Fibroblast of villous mesenchyme (primary cell): ENCODE measurements at regions not wholly inside any gene's neighbourhood (a gene's known extent, or its start where the extent isn't known, plus 50 kb on each side); places are given as distances from the start of the nearest gene placed in this dataset.

Source experiments
- DNase-seq: peaks from one replicate; pipeline ENCODE4 v3.0.0-alpha.2; 2010; ENCODE audit warnings: low read depth
- H3K4me3 ChIP-seq: 2 replicates; pipeline ENCODE4 v1.5.1; 2011; ENCODE audit warnings: low read depth, mild to moderate bottlenecking, low read length
- TF ChIP-seq, protein P1 (sequence below): IDR thresholded peaks from 2 replicates; pipeline ENCODE4 v1.5.1; 2012; ENCODE audit warnings: low read depth, mild to moderate bottlenecking, low read length; ENCODE audit not compliant: insufficient read depth

DNA sequence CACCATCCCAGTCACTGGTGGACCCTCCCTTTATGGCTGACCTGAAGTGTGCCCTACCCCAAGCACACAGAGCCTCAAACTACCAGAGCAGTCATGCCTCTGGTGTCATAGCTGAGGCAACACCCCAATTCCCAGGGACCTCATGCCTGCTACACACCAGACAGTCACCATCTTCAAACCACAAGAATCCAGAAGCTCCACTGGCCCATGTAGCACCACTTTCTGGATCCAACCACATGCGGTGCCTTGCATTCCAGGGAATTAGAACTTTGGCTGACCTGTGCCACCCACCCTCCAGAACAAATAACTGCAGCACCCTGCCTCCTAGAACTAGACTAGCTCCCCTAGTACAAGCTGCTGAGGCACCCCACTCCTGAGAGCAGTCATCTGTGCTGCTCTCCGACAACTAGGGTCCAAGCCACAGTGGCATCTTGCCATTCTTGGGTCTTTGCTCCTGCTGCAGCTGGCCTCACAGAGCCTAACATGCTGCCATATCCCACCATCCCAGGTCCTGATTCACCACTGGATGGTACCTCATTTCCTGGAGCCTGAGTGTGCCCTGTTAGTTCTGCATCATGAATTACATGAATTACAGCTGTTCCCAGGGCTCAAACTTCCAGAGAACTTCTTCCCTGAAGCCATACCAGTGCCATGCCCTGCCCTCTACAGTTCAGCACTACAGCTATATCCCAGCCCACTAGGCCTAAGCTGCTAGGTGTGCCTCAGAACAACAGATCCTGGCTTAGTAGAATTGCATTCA lies 243.8 kb upstream of the CHST9 start:
- DNase-seq, result no peak
- H3K4me3 ChIP-seq, result no peak overlapping the region
- TF ChIP-seq, protein P1, sequence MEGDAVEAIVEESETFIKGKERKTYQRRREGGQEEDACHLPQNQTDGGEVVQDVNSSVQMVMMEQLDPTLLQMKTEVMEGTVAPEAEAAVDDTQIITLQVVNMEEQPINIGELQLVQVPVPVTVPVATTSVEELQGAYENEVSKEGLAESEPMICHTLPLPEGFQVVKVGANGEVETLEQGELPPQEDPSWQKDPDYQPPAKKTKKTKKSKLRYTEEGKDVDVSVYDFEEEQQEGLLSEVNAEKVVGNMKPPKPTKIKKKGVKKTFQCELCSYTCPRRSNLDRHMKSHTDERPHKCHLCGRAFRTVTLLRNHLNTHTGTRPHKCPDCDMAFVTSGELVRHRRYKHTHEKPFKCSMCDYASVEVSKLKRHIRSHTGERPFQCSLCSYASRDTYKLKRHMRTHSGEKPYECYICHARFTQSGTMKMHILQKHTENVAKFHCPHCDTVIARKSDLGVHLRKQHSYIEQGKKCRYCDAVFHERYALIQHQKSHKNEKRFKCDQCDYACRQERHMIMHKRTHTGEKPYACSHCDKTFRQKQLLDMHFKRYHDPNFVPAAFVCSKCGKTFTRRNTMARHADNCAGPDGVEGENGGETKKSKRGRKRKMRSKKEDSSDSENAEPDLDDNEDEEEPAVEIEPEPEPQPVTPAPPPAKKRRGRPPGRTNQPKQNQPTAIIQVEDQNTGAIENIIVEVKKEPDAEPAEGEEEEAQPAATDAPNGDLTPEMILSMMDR, result no peak

DNA sequence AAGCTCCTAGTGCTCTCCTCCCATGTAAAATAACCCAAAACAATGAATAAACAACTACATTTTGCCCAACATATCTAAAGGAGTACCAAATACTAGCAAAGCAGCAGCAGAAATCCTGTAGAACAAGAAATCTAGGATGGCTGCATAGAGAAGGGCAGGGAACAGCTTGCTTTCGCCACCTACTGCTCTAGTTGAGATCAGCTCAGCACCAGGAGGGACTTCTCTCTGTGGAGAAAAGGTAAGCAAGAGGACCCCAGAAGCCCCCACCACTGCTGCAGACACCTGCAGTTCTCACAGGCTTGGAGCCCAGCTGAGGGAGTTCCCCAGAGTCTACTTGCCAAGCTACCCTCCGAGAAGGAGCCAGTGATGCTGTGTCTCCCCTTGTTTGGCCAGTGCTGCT lies 243.0 kb upstream of the CHST9 start:
- TF ChIP-seq, protein P1, result no peak
- no peak overlapping the region for H3K4me3 ChIP-seq
- no peak for DNase-seq

DNA sequence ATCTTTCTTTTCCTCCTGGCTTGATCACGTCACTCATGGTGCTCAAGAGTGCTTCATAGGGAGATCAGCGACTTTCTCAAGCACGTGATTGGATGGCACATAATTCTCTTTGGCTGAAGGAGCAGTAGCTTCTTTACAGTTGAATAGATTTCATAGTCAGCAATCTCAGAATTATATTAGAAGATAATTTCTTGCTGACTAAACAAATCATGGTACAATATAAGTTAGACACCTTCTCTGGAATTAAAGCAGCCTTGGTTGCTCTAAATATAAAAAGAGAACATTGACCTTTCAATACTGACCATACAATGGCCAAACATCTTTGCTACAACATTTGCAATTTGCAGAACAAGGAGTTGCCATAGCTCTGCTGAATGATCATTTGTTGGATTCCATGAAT lies 238.5 kb upstream of the CHST9 start:
- TF ChIP-seq, protein P1, result no peak
- no peak for DNase-seq
- H3K4me3 ChIP-seq, result no peak overlapping the region

DNA sequence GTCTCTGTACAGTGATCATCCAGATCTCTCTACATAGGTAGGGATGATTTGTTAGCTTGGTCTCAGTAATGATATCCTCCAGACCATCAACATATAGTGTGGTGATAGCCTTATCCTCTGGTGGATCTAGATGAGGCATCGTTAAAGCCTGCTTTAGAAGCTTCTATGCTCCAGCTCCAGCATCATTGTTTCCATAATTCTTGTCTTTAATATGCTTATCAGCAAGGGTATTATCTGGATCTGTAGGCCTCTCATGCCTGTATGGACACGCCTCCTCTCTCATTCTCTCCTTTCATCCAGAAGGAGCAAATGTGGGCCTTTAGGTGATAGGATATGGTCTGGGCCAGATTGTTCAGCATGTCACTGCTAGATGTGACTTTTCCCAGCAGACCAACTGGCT lies 234.5 kb upstream of the CHST9 start:
- DNase-seq, result no peak
- TF ChIP-seq, protein P1, result no peak
- no peak overlapping the region for H3K4me3 ChIP-seq

DNA sequence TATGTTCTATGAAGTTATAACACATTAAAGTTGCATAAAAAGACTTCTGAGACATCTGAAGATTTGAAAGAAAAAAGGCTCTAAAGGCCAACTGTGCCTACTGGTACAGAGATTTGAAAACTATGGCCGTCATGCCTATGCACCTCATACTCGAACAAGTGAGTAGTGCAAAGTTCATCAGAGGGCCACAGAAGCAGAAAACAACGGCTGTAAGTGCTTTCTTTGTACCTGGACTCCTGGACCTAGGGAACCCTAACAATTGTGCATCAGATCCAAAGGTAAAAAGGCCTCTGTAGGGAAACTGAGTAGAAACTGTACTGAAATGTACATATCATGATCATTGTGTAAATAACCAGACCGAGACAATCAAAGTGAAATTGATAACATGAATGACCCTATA lies 230.4 kb upstream of the CHST9 start:
- DNase-seq, result no peak
- no peak overlapping the region for H3K4me3 ChIP-seq
- TF ChIP-seq, protein P1, result no peak

DNA sequence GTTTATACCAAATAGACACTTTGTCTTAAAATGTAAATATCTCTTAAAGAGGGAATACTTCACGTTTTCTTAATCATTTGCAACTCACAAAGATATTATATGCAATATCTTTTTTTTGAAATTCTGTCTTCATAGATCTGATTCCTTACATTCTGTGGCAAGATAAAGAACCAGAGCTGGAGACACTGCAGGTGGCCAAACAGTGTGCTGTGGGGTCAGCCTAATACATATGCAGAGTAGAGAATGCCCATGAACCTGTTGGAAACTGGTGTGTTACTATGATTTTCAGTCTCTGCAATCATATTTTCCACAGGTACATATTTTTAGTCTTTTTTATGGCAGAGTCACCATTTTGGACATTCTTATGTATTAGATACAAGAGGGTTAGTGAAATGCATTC lies 229.6 kb upstream of the CHST9 start:
- no peak overlapping the region for H3K4me3 ChIP-seq
- TF ChIP-seq, protein P1, result no peak
- no peak for DNase-seq
